SKM-1 (cell line): ENCODE measurements at regions not wholly inside any gene's neighbourhood (a gene's known extent, or its start where the extent isn't known, plus 50 kb on each side); places are given as distances from the start of the nearest gene placed in this dataset.
A peak's percentile ranks its signal among the peaks of the same experiment; 100 is the strongest.

Experiments
- DNase-seq: peaks from one replicate; lab custom pipeline; 2025; ENCODE audit not compliant: unreplicated experiment; lab: John Stamatoyannopoulos, UW

GRCh38 chr2:176466918-176467452, 197.7 kb downstream of the MTX2 start:
- no peak for DNase-seq

GRCh38 chr2:176467595-176467994, 198.4 kb downstream of the MTX2 start:
- DNase-seq = no peak

GRCh38 chr2:176468457-176469113, 199.3 kb downstream of the MTX2 start:
- DNase-seq = no peak

- no peak for DNase-seq
These were observed 201.5 kb downstream of the MTX2 start for GRCh38 chr2:176470713-176471112.

GRCh38 chr2:176471949-176472348, 202.7 kb downstream of the MTX2 start:
- DNase-seq = no peak

- no peak for DNase-seq
These were observed 203.9 kb downstream of the MTX2 start for GRCh38 chr2:176473177-176473576.

GRCh38 chr2:176473851-176474250, 204.6 kb downstream of the MTX2 start:
- no peak for DNase-seq

- DNase-seq = no peak
These were observed 208.1 kb downstream of the MTX2 start for GRCh38 chr2:176477336-176477735.

- no peak for DNase-seq
These were observed 210.7 kb downstream of the MTX2 start for GRCh38 chr2:176479961-176480360.

GRCh38 chr2:176482107-176482506, 212.9 kb downstream of the MTX2 start:
- no peak for DNase-seq

- DNase-seq = no peak
These were observed 214.2 kb downstream of the MTX2 start for GRCh38 chr2:176483476-176483875.

- DNase-seq = no peak
These were observed 214.8 kb downstream of the MTX2 start for GRCh38 chr2:176483901-176484568.

GRCh38 chr2:176484838-176485237, 215.6 kb downstream of the MTX2 start:
- DNase-seq = no peak

- DNase-seq = no peak
These were observed 219.2 kb downstream of the MTX2 start for GRCh38 chr2:176488431-176488830.

- DNase-seq = no peak
These were observed 221.0 kb downstream of the MTX2 start for GRCh38 chr2:176490061-176490861.

- no peak for DNase-seq
These were observed 222.1 kb downstream of the MTX2 start for GRCh38 chr2:176491172-176491904.

- DNase-seq = no peak
These were observed 223.3 kb downstream of the MTX2 start for GRCh38 chr2:176492583-176492982.

- DNase-seq = no peak
These were observed 224.1 kb downstream of the MTX2 start for GRCh38 chr2:176493226-176493825.

- no peak for DNase-seq
These were observed 224.7 kb downstream of the MTX2 start for GRCh38 chr2:176493909-176494308.

GRCh38 chr2:176494949-176495353, 225.7 kb downstream of the MTX2 start:
- DNase-seq = peak; percentile 7

GRCh38 chr2:176495826-176496225, 226.6 kb downstream of the MTX2 start:
- no peak for DNase-seq
